IPS DF 4.7 (cell line): ENCODE measurements at regions not wholly inside any gene's neighbourhood (a gene's known extent, or its start where the extent isn't known, plus 50 kb on each side); places are given as distances from the start of the nearest gene placed in this dataset.
"Not testable (repeated sequence)": the region's sequence is repeated elsewhere in the genome, so short reads cannot be mapped to it uniquely, and the experiment has no call there.

Experiments used
- DNase-seq: peaks from one replicate; pipeline ENCODE4 v3.0.0-alpha.2; 2013; ENCODE audit warnings: low spot score; ENCODE audit errors: extremely low read depth

DNA sequence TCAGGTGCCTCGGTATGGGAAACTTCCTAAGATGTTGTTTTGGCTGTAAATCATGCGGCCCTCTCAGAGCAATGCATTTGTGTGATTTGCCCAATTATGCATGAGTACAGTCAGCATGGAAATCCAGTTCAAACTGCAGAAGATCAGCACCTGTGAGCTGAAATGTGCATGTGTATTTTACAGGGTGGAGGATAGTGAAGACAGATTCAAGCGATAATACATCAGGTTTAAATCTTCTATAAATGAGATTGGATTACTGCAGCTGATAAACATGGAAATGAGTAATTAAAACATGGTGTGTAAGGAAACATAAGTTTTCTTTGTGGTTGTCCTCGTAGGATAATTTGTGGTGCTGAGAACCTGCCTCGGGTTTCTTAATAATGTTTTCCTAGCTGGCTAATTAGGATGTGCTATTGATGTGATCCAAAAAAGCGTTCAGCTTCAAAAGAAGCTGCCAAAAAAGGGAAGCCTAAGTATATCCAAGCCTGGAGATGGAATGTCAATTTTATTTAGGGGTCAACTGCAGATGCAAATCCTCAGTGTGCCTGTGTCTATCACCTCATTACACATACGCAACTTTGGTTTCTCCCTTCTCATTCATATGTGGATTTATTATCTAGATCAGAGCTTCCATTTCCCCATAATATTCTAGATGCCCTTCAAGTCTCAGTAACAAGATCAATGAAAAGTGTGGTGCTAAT is 117.1 kb upstream of the CCDC28A start:
- DNase-seq, result no peak

DNA sequence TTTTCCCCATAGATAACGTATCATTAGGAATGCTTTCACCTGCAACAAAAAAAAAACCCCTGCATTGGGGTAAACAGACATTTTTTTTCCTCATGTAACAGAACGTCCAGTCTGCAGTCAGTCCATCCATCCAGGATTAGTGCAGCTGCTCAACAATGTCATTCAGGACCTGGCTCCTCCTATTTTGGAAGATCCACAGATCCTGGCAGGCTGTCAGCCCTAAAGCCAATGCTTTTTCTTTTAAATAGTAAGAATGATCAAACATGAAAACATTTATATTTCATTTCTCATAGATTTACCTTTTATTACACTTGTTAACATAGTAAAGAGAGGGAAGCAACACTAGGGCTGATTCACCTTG is 116.5 kb upstream of the CCDC28A start:
- no peak for DNase-seq

DNA sequence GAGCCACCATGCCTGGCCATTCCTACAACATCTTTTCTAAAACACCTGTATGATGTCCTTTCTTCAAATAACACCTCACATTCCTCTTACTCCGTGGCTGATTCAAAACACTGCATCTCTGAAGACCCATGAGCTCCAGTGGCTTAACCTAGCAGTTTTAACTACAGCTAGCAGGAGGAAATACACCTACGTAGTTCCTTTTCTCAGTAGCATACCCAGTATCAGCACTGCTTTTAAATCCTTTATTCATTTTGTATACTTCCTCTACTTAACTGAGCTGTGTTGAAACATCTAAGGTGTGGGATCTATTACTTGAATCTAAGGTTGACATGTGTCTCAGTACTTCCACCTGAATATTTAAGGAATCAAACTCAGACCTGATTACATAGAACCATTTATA is 113.6 kb upstream of the CCDC28A start:
- no peak for DNase-seq

DNA sequence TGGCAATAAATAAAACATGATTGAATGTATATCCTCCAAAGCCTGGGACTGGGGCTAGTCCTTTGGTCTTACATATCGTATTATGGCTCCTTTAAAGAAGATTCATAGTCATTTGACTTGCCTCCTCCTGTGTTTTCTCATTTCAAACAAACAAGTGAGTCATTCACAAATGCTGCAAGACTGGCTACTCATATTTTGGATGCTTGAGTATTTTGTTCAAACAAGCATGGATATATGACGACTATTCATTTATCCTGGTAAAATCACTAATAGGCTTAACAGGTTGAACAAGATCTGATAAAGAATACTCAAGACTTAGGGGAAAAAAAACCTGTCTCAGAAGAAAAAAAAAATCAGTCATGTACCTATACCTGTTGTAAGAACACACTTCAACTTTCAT is 111.1 kb upstream of the CCDC28A start:
- DNase-seq, result no peak

- DNase-seq, result no peak
Observed at GRCh38 chr6:138663892-138664291, 109.7 kb upstream of the CCDC28A start.

- no peak for DNase-seq
Observed at GRCh38 chr6:138664745-138665144, 108.8 kb upstream of the CCDC28A start.

GRCh38 chr6:138666636-138667035 is 106.9 kb upstream of the CCDC28A start:
- no peak for DNase-seq

GRCh38 chr6:138667408-138667807 is 106.2 kb upstream of the CCDC28A start:
- no peak for DNase-seq

DNA sequence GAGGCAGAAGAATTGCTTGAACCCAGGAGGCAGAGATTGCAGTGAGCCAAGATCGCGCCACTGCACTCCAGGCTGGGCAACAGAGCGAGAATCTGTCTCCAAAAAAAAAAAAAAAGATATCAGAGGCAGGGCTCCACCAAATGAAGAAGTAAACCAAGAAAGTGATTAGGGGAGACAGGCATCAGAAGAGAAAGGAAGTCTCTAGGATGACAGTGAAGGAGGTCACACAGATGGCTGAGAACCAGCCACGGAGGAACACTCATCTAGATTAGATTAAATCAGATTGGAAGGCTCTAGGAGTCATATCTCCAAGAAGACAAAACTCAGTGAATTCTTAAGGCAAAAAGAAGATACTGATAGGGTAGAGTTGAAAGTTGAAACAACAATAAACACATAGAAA is 102.2 kb upstream of the CCDC28A start:
- no peak for DNase-seq

DNA sequence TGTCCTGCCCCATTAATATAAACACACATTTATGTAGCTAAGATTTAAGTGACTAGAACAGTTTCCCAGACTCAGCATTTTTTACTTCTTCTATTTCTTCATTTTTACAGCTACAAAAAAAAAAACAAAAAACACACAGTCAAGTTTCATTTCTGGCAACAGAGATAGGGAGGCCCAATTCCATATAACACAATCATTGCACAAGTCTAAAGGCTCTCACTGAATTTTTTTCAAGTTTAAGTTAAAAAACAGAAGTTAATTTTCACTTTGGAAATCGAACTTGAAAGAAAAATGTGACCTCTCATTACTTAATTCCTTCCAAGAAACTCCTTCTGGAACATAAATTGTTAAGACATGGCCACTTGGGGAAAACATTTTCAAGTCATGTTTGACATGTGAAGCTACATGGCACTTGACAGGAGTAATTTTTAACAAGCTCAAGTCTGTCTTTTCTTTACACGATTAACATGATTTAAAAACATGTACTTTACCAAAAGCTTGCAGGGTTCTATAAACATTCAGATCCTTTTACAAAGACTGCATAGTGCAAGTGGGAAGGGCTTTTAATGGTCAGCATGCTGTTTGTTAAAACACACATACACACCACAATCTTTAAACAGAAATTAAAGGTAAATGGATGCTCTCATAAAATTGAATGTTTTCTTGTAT is 100.1 kb upstream of the CCDC28A start:
- no peak for DNase-seq

DNA sequence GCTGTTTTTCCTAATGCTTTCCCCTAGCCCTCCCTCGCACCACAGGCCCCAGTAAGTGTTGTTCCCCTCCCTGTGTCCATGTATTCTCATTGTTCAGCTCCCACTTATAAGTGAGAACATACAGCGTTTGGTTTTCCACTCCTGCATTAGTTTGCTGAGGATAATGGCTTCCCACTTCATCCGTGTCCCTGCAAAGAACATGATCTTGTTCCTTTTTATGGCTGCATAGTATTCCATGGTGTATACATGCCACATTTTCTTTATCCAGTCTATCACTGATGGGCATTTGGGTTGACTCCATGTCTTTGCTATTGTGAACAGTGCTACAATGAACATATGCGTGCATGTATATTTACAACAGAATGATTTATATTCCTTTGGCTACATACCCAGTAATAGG is 99.1 kb upstream of the CCDC28A start:
- not testable (repeated sequence) for DNase-seq

DNA sequence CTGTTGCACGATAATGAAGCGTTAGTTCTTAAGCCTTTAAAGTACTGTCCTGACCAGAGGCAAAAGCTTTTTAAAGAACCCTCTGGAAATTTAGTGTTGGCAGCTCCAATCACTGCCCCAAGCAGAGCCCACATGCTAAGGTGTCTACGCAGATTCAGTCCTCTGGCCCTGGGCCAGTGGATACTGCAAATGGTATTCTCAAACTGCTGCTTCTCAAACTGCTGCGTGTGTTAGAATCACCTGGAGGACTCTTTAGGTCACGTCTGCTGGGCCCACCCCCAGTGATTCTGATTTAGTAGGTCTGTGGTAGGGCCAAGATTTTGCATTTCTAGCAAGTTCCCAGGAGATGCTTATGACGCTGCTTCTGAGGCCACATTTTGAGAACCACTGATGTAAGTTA is 96.0 kb upstream of the CCDC28A start:
- DNase-seq, result no peak

DNA sequence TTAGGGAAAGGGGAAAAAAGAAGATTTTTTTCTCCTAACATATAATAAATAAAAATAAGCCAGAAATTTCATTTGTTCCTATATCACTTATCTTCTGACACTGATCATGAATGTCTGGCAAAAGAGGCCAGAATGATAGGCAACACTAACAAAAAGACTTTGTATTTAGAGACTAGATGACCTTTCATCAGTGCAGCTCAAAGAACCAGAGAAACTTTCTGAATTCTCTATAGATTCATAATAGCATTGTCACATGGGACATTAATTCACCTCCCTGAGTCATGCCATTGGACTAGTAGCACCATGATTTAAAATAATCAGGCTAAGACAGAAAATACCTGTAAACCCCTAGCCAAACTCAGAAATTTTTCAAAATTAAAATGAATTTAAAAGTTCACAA is 95.4 kb upstream of the CCDC28A start:
- no peak for DNase-seq

DNA sequence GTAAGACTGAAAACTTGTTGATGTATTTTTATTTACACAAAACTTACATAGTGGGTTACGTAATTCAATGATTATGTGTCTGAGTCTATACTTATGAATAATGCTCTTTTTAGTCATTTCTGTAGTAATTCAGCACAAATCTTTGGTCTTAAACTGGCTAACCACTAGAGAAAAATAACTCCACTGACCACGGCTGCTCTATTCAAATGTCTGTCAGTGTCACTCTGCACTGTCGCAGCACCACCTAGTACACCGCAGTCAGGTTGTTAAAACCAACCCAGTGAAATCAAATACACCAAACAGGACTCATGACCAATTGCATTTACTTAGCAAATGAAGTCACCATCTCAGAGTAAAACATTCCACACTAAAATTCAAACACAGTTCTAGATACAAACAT is 93.5 kb upstream of the CCDC28A start:
- DNase-seq, result no peak

GRCh38 chr6:138681627-138682026 is 91.9 kb upstream of the CCDC28A start:
- no peak for DNase-seq

- no peak for DNase-seq
Observed at GRCh38 chr6:138682704-138683527, 90.7 kb upstream of the CCDC28A start.

GRCh38 chr6:138685257-138685656 is 88.3 kb upstream of the CCDC28A start:
- no peak for DNase-seq

GRCh38 chr6:138685781-138686180 is 87.8 kb upstream of the CCDC28A start:
- DNase-seq, result no peak

DNA sequence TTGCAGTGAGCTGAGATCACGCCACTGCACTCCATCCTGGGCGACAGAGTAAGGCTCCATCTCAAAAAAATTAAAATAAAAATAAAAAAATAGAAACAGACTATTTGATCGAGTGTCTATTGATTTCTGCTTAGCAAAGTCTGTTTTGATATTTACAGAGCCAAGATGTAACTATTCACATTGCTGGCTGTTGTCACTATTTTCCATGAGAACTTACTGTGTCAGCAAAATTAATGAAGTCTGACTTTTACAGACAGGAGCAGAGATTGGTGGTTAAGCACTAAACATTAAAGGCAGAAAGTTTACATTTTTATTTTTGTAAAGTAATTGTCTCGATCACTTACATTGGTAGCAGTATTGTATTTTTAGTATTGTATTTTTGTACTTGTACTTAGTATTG is 85.0 kb upstream of the CCDC28A start:
- DNase-seq, result no peak

DNA sequence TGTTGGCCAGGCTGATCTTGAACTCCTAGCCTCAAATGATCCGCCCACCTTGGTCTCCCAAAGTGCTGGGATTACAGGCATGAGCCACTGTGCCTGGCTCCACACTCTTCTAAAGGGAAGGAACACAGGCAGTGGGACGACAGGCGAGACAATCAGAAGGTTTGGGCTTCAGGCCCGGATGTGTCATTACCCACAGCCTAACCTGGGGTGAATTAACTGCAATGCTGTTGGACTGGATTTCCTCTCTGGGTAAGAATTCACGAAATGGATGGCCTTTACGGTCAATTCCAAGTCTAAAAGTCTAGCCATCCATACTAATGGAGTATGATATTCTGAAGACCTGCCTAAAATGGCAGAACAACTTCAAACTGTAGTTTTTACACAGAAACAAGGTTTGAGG is 83.7 kb upstream of the CCDC28A start:
- no peak for DNase-seq

GRCh38 chr6:138690975-138691594 is 82.5 kb upstream of the CCDC28A start:
- no peak for DNase-seq

DNA sequence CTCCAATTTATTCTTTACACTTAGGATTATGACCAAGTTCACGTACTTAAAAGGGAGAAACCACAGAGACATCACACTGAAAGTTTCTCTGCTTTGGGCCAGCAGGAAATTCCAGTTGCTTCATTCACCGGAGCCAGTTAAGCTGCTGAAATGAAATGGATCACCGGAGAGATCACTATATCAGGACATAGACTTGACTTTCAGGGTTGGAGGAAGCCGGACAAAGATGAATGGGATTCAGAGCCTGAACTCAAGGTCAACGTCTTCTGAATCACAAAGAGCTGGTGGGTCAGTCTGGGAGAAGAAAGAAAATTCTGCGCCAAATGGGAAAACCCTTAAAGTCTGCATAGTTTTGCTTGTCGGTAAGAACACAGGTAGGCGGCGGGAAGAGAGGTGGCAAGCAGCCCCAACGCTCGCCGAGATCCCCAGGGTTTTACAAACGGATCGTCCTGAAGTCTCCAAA is 81.9 kb upstream of the CCDC28A start:
- DNase-seq, result no peak
